IPS-NIHi11 (cell line): ENCODE measurements at regions not wholly inside any gene's neighbourhood (a gene's known extent, or its start where the extent isn't known, plus 50 kb on each side); places are given as distances from the start of the nearest gene placed in this dataset.
"Not testable (repeated sequence)": the region's sequence is repeated elsewhere in the genome, so short reads cannot be mapped to it uniquely, and the experiment has no call there.

Experiments
- DNase-seq: peaks from one replicate; pipeline ENCODE4 v3.0.0; 2012; ENCODE audit warnings: mixed read lengths, low spot score

DNA sequence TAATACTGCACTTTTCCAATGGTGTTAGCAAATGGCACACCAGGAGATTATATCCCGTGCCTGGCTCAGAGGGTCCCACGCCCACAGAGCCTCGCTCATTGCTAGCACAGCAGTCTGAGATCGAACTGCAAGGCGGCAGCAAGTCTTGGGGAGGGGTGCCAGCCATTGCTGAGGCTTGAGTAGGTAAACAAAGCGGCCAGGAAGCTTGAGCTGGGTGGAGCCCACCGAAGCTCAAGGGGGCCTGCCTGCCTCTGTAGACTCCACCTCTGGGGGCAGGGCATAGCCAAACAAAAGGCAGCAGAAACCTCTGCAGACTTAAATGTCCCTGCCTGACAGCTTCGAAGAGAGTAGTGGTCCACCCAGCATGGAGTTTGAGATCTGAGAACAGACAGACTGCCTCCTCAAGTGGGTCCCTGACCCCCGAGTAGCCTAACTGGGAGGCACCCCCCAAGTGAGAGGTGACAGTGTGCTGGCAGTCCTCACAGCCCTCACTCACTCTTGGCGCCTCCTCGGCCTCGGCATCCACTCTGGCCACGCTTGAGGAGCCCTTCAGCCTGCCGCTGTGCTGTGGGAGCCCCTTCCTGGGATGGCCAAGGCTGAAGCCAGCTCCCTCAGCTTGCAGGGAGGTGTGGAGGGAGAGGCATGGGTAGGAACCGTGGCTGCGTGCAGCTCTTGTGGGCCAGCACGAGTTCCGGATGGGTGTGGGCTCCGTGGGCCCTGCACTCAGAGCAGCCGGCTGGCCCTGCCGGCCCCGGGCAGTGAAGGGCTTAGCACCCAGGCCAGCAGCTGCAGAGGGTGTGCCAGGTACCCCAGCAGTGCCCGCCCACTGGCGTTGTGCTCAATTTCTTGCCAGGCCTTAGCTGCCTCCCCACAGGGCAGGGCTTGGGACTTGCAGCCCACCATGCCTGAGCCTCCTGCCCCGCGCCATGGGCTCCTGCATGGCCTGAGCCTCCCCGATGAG, 188.0 kb downstream of the MMUT start:
- not testable (repeated sequence) for DNase-seq

- DNase-seq, result no peak
These were observed 193.9 kb downstream of the MMUT start for GRCh38 chr6:49269190-49269589.

DNA sequence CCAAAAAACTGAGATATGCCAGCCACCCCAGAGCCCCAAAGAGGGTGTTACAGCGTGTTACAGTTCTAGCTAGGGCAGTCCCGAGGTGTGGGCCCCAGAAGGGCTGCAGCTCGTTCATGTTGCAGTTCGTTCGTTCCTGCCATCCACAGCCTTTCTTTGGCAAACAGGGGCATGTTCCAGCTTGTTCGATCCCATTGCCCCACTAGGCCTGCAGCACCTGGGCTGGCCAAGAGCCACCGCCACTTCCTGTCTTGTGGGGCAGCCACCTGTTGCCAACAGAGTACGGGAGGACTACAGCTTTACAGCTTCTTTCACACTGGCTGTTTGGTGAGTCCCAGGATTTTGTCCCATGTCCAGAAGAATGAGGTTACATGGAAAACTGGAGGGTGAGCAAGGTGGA, 198.1 kb downstream of the MMUT start:
- no peak for DNase-seq

DNA sequence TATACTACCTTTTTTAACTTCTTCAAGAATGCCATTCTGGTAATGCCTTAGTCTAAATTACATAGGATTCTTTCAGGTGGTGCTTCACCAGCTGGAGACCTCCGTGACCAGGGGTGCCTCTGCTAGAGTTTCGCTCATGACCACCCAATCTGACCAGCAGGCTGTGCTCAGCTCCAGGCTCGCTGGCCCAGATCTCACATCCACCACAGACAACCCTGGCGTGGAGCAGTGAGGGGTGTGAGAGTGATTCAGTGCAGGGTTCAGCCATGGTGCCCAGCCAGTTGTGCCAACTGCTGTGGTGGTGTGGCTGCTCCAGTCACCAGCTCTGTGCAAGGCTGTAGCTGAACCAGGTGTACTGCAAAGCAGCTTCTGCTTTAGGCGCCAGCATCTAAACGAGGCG, 198.6 kb downstream of the MMUT start:
- DNase-seq, result no peak

GRCh38 chr6:49257549-49257948, 205.5 kb downstream of the MMUT start:
- DNase-seq, result no peak

DNA sequence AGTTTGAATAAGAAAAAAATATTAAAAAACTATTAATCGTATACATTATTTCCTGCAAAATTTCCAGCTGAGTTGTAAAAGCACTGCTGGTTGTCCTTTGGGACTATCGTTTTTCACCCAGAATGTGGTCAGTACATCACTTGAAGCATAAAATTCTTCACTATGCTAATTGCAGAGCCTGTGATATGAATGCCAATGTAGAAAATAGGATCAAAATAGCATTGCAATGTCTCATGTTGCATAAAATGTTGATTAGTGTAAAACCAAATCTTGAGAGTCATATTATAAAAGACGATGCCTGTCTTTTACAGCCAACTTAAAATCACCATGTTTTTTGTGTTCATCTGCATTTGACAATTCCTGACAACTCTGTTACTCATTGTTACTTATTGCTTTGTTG, 207.7 kb downstream of the MMUT start:
- no peak for DNase-seq

GRCh38 chr6:49252901-49253300, 210.2 kb downstream of the MMUT start:
- DNase-seq, result no peak

GRCh38 chr6:49233483-49233882, 229.6 kb downstream of the MMUT start:
- DNase-seq, result no peak

- DNase-seq, result no peak
These were observed 237.6 kb downstream of the MMUT start for GRCh38 chr6:49225471-49225870.

GRCh38 chr6:49220293-49220692, 242.8 kb downstream of the MMUT start:
- no peak for DNase-seq

GRCh38 chr6:49205526-49205925, 257.5 kb downstream of the MMUT start:
- no peak for DNase-seq

- DNase-seq, result no peak
These were observed 260.0 kb downstream of the MMUT start for GRCh38 chr6:49202924-49203536.

- DNase-seq, result no peak
These were observed 265.0 kb downstream of the MMUT start for GRCh38 chr6:49198015-49198414.

- not testable (repeated sequence) for DNase-seq
These were observed 300.7 kb downstream of the MMUT start for GRCh38 chr6:49162379-49162778.

- DNase-seq, result no peak
These were observed 307.7 kb downstream of the MMUT start for GRCh38 chr6:49155316-49155715.

GRCh38 chr6:49151957-49152356, 311.1 kb downstream of the MMUT start:
- DNase-seq, result no peak

DNA sequence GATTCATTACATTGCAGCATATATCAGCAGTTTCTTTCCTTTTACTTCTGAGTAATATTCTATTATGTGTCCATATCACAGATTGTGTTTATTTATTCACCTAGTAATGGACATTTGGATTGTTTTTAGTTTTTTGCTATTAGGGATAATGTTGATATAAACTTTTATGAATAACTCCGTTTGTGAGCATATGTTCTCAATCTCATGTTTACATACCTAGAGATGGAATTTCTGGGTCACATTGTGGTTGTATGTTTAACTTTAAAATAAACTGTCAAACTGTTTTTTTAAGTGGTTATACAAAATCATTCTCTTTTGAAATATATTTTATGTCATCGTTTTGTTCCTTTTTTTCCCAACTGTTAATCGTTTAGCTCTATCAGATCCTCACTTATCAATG, 311.6 kb downstream of the MMUT start:
- no peak for DNase-seq

- no peak for DNase-seq
These were observed 312.0 kb downstream of the MMUT start for GRCh38 chr6:49151033-49151432.

GRCh38 chr6:49145280-49145679, 317.8 kb downstream of the MMUT start:
- no peak for DNase-seq

DNA sequence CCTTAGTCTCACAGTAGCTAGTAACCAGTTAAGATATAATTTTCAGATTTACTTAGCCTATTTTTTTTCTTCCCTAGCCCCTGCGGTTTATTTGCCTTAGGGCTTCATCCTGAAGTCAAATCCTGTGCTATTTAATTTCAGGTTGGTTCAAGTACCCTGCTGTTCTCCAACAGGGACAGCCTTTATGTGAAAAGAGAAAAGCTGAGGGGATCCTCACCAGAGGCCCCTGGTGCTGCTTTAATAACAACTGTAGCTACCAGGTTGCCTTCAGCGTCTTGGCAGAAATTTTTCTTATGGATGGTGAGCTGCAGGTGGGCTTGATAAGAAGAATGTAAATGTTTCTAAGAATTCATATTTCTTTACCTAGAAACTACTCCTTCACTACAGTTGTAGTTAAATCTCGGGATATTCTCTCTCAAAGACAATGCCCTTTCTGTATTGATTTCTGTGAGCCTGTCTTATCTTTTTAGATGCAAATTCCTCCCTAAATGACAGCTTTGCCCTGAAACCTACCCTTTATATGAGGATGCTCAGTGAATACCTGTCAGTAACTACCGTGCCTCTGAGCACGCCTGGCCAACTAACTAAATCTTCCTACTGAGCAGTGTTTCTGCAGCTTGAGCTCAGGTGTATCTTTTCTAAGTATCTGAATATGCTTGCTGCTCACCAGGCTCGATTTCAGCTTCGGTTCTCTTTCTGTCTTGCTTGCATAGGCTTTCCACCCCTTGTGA, 320.5 kb downstream of the MMUT start:
- DNase-seq, result peak; percentile 54

DNA sequence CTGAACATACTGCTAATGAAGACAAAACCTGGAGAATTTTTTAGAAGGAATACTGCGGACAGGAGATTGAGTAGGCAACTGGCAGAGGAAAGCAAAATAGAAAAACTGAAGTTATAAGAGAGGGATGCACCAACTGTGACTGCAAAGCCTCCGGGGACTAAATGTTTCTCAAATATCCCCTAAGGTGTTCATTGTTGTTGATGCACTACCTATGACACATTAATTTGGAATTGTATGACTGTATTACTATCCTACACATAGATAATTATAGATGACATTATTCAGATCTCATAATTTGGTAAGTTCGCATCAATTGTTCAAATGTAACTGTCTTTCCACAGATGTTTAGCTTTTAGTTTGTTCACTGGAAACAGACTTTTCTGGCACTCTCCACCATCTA, 341.1 kb downstream of the MMUT start:
- DNase-seq, result no peak

DNA sequence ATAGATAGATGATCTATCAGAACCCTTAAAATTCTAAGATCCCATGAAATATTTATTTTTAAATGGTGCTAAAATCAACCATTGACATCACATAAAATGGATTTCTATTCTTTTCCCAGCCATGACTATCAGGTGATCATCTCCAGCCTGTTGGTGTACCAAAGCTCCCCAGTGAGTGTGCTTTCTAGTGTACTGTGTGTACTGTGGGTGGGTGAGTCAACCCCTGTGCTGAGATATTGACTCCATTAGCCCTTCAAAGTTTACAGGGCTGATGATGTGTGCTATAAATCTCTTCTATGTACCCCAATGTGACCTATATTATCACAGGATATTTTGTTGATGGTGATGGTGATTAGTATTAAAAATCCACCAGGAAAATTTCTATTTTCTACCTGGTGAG, 344.6 kb downstream of the MMUT start:
- DNase-seq, result no peak

GRCh38 chr6:49110916-49111315, 352.1 kb downstream of the MMUT start:
- DNase-seq, result no peak
